Suprapubic skin (tissue), 4 donors: ENCODE measurements at regions not wholly inside any gene's neighbourhood (a gene's known extent, or its start where the extent isn't known, plus 50 kb on each side); places are given as distances from the start of the nearest gene placed in this dataset.

Source experiments
- DNase-seq, 2 donors: peaks; one replicate each; pipeline ENCODE4 v3.0.0-alpha.2; 2019; ENCODE audit warnings: low spot score in 2 of 2
- H3K27ac ChIP-seq: fragments of 200-600 bp; sonication (generic); one replicate; pipeline ENCODE4 v1.5.1; 2019
- H3K27me3 ChIP-seq: fragments of 200-600 bp; sonication (generic); one replicate; pipeline ENCODE4 v1.5.1; 2019
- H3K36me3 ChIP-seq: fragments of 200-600 bp; sonication (generic); one replicate; pipeline ENCODE4 v1.5.1; 2019
- H3K4me1 ChIP-seq: fragments of 200-600 bp; sonication (generic); one replicate; pipeline ENCODE4 v1.5.1; 2019
- H3K4me3 ChIP-seq: fragments of 200-600 bp; sonication (generic); one replicate; pipeline ENCODE4 v1.5.1; 2019; ENCODE audit warnings: mild to moderate bottlenecking
- H3K9me3 ChIP-seq: fragments of 200-600 bp; sonication (generic); one replicate; pipeline ENCODE4 v1.5.1; 2019
- EP300 ChIP-seq: sonication (generic); formaldehyde crosslinking; IDR thresholded peaks from one replicate; pipeline ENCODE4 v1.6.1; 2017; ENCODE audit warnings: antibody characterized with exemption
- POLR2A ChIP-seq, 2 donors: fragments of 450-650 bp; IDR thresholded peaks; one replicate each; pipeline ENCODE4 v1.6.1; 2017; ENCODE audit warnings: antibody characterized with exemption in 2 of 2, mild to moderate bottlenecking in 2 of 2, moderate library complexity in 2 of 2
- POLR2AphosphoS5 ChIP-seq, 3 donors: sonication (generic); formaldehyde crosslinking; IDR thresholded peaks; one replicate each; pipeline ENCODE4 v1.6.1; 2017; ENCODE audit warnings: antibody characterized with exemption in 3 of 3
- WGBS: methylation state at CpG from one replicate; pipeline ENCODE4 v1.1.5; 2018; 5-methylcytosine and 5-hydroxymethylcytosine counted together
- TF ChIP-seq, protein P1 (sequence below), 2 donors: fragments of 200-600 bp in 1 of 2; fragments of 450-650 bp in 1 of 2; sonication (generic) in 1 of 2; IDR thresholded peaks; one replicate each; pipeline ENCODE4 v1.5.1; 2016 to 2019; ENCODE audit warnings: antibody characterized with exemption in 2 of 2, mild to moderate bottlenecking in 1 of 2, moderate library complexity in 1 of 2

DNA sequence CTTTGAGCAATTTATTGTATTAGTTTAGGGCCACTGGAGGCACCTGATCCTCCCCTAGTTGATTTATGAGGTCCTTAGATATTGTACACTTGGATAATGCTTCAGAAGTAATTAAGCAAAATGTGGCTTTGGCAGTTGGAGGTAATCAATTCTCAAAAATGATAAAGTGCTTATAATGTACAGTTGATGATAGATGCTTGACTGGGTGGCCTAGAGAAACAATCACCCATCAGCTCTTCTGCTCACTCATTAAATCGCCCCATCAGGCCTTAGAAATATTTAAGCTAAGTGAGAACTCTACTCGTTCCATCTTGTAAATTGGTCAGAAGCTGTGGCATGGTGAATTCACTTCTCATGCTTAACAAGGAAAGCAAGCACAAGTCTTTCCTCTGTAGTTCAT is 349.9 kb downstream of the SAMD5 start:
- no peak overlapping the region for H3K4me3 ChIP-seq
- no peaks in the 10 kb centered on the region for H3K36me3 ChIP-seq
- TF ChIP-seq EP300 (no peak), POLR2A (IDR thresholded peaks at IDR 0.05) (no peak), POLR2AphosphoS5 (IDR thresholded peaks at IDR 0.05) (no peak)
- TF ChIP-seq, protein P1, sequence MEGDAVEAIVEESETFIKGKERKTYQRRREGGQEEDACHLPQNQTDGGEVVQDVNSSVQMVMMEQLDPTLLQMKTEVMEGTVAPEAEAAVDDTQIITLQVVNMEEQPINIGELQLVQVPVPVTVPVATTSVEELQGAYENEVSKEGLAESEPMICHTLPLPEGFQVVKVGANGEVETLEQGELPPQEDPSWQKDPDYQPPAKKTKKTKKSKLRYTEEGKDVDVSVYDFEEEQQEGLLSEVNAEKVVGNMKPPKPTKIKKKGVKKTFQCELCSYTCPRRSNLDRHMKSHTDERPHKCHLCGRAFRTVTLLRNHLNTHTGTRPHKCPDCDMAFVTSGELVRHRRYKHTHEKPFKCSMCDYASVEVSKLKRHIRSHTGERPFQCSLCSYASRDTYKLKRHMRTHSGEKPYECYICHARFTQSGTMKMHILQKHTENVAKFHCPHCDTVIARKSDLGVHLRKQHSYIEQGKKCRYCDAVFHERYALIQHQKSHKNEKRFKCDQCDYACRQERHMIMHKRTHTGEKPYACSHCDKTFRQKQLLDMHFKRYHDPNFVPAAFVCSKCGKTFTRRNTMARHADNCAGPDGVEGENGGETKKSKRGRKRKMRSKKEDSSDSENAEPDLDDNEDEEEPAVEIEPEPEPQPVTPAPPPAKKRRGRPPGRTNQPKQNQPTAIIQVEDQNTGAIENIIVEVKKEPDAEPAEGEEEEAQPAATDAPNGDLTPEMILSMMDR (IDR thresholded peaks at IDR 0.05), result no peak
- no peaks in the 10 kb centered on the region for H3K9me3 ChIP-seq
- H3K4me1 ChIP-seq, result no peaks in the 10 kb centered on the region
- DNase-seq, result no peak
- WGBS, result 93% methylated on average over 2 of the region's 2 CpGs
- no peak overlapping the region for H3K27ac ChIP-seq
- no peaks in the 10 kb centered on the region for H3K27me3 ChIP-seq

GRCh38 chr6:147859071-147859470 is 350.6 kb downstream of the SAMD5 start:
- 48% methylated on average over 4 of the region's 4 CpGs for WGBS
- TF ChIP-seq POLR2AphosphoS5 (IDR thresholded peaks at IDR 0.05) (no peak), POLR2A (IDR thresholded peaks at IDR 0.05) (no peak), EP300 (no peak)
- TF ChIP-seq, protein P1 (IDR thresholded peaks at IDR 0.05), result no peak
- Histone ChIP-seq H3K4me3 (no peak overlapping the region), H3K36me3 (no peaks in the 10 kb centered on the region), H3K27me3 (no peaks in the 10 kb centered on the region), H3K27ac (no peak overlapping the region), H3K4me1 (no peaks in the 10 kb centered on the region), H3K9me3 (no peaks in the 10 kb centered on the region)
- no peak for DNase-seq

- WGBS, result 88% methylated on average over 2 of the region's 2 CpGs
- Histone ChIP-seq H3K4me1 (no peaks in the 10 kb centered on the region), H3K36me3 (no peaks in the 10 kb centered on the region), H3K9me3 (no peaks in the 10 kb centered on the region), H3K4me3 (no peak overlapping the region), H3K27ac (no peak overlapping the region), H3K27me3 (no peaks in the 10 kb centered on the region)
- TF ChIP-seq, protein P1 (IDR thresholded peaks at IDR 0.05), result no peak
- no peak for TF ChIP-seq EP300
- TF ChIP-seq POLR2AphosphoS5 (IDR thresholded peaks at IDR 0.05), result no peak
- no peak for TF ChIP-seq POLR2A (IDR thresholded peaks at IDR 0.05)
- DNase-seq, result no peak
These were observed 353.2 kb downstream of the SAMD5 start for GRCh38 chr6:147861696-147862095.

- no peaks in the 10 kb centered on the region for H3K4me1 ChIP-seq
- no peaks in the 10 kb centered on the region for H3K27me3 ChIP-seq
- H3K9me3 ChIP-seq, result no peaks in the 10 kb centered on the region
- 93% methylated on average over 4 of the region's 4 CpGs for WGBS
- TF ChIP-seq POLR2A (IDR thresholded peaks at IDR 0.05), result no peak
- no peak overlapping the region for H3K27ac ChIP-seq
- H3K36me3 ChIP-seq, result no peaks in the 10 kb centered on the region
- no peak overlapping the region for H3K4me3 ChIP-seq
- no peak for DNase-seq
These were observed 359.1 kb downstream of the SAMD5 start for GRCh38 chr6:147867433-147868226.

- Histone ChIP-seq H3K4me1 (no peaks in the 10 kb centered on the region), H3K36me3 (no peaks in the 10 kb centered on the region), H3K9me3 (no peaks in the 10 kb centered on the region), H3K27me3 (no peaks in the 10 kb centered on the region), H3K4me3 (no peak overlapping the region), H3K27ac (no peak overlapping the region)
- TF ChIP-seq, protein P1 (IDR thresholded peaks at IDR 0.05), result no peak
- DNase-seq, result no peak
- 16% methylated on average over 2 of the region's 2 CpGs for WGBS
These were observed 360.1 kb downstream of the SAMD5 start for GRCh38 chr6:147868427-147869190.
